B cell (primary cell): ENCODE measurements at regions not wholly inside any gene's neighbourhood (a gene's known extent, or its start where the extent isn't known, plus 50 kb on each side); places are given as distances from the start of the nearest gene placed in this dataset.
"Not testable (repeated sequence)": the region's sequence is repeated elsewhere in the genome, so short reads cannot be mapped to it uniquely, and the experiment has no call there.

Experiments
- ATAC-seq: fragments of 200-7000 bp; cut with Tn5 transposase; one replicate; pipeline ENCODE4 v1.10.0; 2021; ENCODE audit warnings: low read depth, mild to moderate bottlenecking, moderate number of reproducible peaks, moderate library complexity
- CTCF ChIA-PET: fragments of 350-600 bp; sonication (Branson Sonifier 250); formaldehyde crosslinking; loops from one replicate; lab custom pipeline; 2021; ENCODE audit warnings: antibody characterized with exemption, inconsistent platforms; lab: Charles Lee
- POLR2A ChIA-PET: fragments of 350-600 bp; sonication (Branson Sonifier 250); formaldehyde crosslinking; loops from one replicate; lab custom pipeline; 2021; ENCODE audit warnings: antibody characterized with exemption; lab: Charles Lee
- DNase-seq: peaks from one replicate; pipeline ENCODE4 v3.0.0; 2013
- H2AFZ ChIP-seq: 2 replicates; pipeline ENCODE4 v1.6.1; 2012; ENCODE audit warnings: mild to moderate bottlenecking, low read depth, low read length; ENCODE audit not compliant: insufficient read depth, poor library complexity, severe bottlenecking
- H3K27ac ChIP-seq, 2 donors: 1 replicate in 1 of 2; 2 replicates in 1 of 2; pipeline ENCODE4 v1.5.1; 2012 to 2013; ENCODE audit warnings: low read length in 2 of 2, mild to moderate bottlenecking in 2 of 2, moderate library complexity in 1 of 2
- H3K27me3 ChIP-seq, 4 experiments: fragments of 200-600 bp in 1 of 4; sonication (generic) in 1 of 4; replicated peaks in 1 of 4; 1 replicate in 2 of 4; 2 replicates in 2 of 4; pipeline versions ENCODE4 v1.6.1 to v1.7.0; 2013 to 2016; ENCODE audit warnings: low read length in 3 of 4, mild to moderate bottlenecking in 2 of 4, mixed read lengths in 1 of 4, moderate library complexity in 1 of 4; ENCODE audit not compliant: insufficient read depth in 4 of 4, control insufficient read depth in 3 of 4; ENCODE audit errors: control extremely low read depth in 1 of 4
- H3K36me3 ChIP-seq, 2 experiments: replicated peaks in 1 of 2; 1 replicate in 1 of 2; 2 replicates in 1 of 2; pipeline versions ENCODE4 v1.6.1 to v1.7.1; 2013; ENCODE audit warnings: low read length in 1 of 2; ENCODE audit not compliant: insufficient read depth in 2 of 2, control insufficient read depth in 1 of 2; ENCODE audit errors: control extremely low read depth in 1 of 2, extremely low read depth in 1 of 2
- H3K4me1 ChIP-seq, 2 donors: fragments of 200-600 bp in 1 of 2; sonication (generic) in 1 of 2; 1 replicate in 1 of 2; 2 replicates in 1 of 2; pipeline versions ENCODE4 v1.5.1 to v1.6.1; 2013 to 2017; ENCODE audit warnings: low read length in 2 of 2; ENCODE audit not compliant: control insufficient read depth in 2 of 2, insufficient read depth in 2 of 2
- H3K4me2 ChIP-seq: replicated peaks from 2 replicates; pipeline ENCODE3; 2012; ENCODE audit warnings: mild to moderate bottlenecking, low read depth, low read length; ENCODE audit not compliant: poor library complexity, severe bottlenecking
- H3K4me3 ChIP-seq, 5 experiments: fragments of 200-600 bp in 1 of 5; sonication (generic) in 1 of 5; 1 replicate in 3 of 5; 2 replicates in 2 of 5; pipeline versions ENCODE4 v1.5.1 to v1.7.0; 2011 to 2016; ENCODE audit warnings: low read length in 4 of 5, mild to moderate bottlenecking in 4 of 5, low read depth in 2 of 5, control low read depth in 1 of 5, moderate library complexity in 1 of 5; ENCODE audit not compliant: insufficient read depth in 1 of 5; ENCODE audit errors: control extremely low read depth in 1 of 5, extremely low read depth in 1 of 5
- H3K79me2 ChIP-seq: fragments of 200-600 bp; sonication (generic); one replicate; pipeline ENCODE4 v1.6.0; 2016; ENCODE audit warnings: low read length; ENCODE audit not compliant: control insufficient read depth, insufficient read depth
- H3K9ac ChIP-seq: fragments of 200-600 bp; sonication (generic); 2 replicates; pipeline ENCODE4 v1.6.1; 2017; ENCODE audit warnings: mild to moderate bottlenecking, low read length, moderate library complexity
- H3K9me3 ChIP-seq, 3 donors: one replicate each; pipeline versions ENCODE4 v1.6.1 to v1.7.1; 2013; ENCODE audit warnings: low read length in 2 of 3; ENCODE audit not compliant: control insufficient read depth in 2 of 3, insufficient read depth in 1 of 3; ENCODE audit errors: control extremely low read depth in 1 of 3
- H4K20me1 ChIP-seq: 2 replicates; pipeline ENCODE4 v1.6.0; 2012; ENCODE audit warnings: mild to moderate bottlenecking, low read length; ENCODE audit not compliant: insufficient read depth, control insufficient read depth, poor library complexity, severe bottlenecking
- H3K27ac Mint-ChIP-seq: one replicate; pipeline ENCODE4 v1.8.0; 2021; ENCODE audit warnings: mixed read lengths
- H3K27me3 Mint-ChIP-seq: one replicate; pipeline ENCODE4 v1.8.0; 2021; ENCODE audit warnings: mixed read lengths
- H3K4me1 Mint-ChIP-seq: one replicate; pipeline ENCODE4 v1.8.0; 2021; ENCODE audit warnings: mixed read lengths
- H3K4me3 Mint-ChIP-seq: one replicate; pipeline ENCODE4 v1.8.0; 2021; ENCODE audit warnings: mixed read lengths
- H3K9me3 Mint-ChIP-seq: one replicate; pipeline ENCODE4 v1.8.0; 2022; ENCODE audit warnings: mixed read lengths; ENCODE audit not compliant: insufficient read depth
- WGBS: methylation state at CpG from one replicate; pipeline ENCODE4 v1.1.5; 2013; ENCODE audit warnings: missing lambda C conversion rate; ENCODE audit not compliant: insufficient coverage; 5-methylcytosine and 5-hydroxymethylcytosine counted together
- intact Hi-C: fragments of 100-400 bp; cut with micrococcal nuclease; formaldehyde crosslinking; loops from one replicate; pipeline ENCODE4 v1.10.0; 2022

DNA sequence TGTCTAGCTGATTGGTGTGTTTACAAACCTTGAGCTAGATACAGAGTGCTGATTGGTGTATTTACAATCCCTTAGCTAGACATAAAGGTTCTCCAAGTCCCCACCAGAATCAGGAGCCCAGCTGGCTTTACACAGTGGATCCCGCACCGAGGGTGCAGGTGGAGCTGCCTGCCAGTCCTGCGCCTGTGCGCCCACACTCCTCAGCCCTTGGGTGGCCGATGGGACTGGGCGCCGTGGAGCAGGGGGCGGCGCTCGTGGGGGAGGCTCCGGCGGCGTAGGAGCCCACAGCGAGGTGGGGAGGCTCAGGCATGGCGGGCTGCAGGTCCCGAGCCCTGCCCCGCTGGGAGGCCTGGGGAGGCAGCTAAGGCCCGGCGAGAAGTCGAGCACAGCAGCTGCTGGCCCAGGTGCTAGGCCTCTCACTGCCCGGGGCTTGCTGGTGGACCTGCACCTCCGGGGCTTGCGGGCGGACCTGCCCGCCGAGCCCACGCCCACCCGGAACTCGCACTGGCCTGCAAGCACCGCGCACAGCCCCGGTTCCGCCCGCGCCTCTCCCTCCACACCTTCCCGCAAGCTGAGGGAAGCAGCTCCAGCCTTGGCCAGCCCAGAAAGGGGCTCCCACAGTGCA, 51.0 kb upstream of the CDYL start:
- H2AFZ ChIP-seq, H3K36me3 ChIP-seq, H4K20me1 ChIP-seq, intact Hi-C loops, H3K9me3 ChIP-seq, H3K27me3 ChIP-seq, H3K4me2 ChIP-seq, H3K27ac ChIP-seq, H3K4me3 Mint-ChIP-seq, CTCF ChIA-PET, H3K27ac Mint-ChIP-seq, H3K4me3 ChIP-seq, H3K4me1 ChIP-seq, H3K4me1 Mint-ChIP-seq, DNase-seq, H3K79me2 ChIP-seq, H3K9ac ChIP-seq, POLR2A ChIA-PET, ATAC-seq, H3K9me3 Mint-ChIP-seq: not testable (repeated sequence)
- 97% methylated on average over 36 of the region's 36 CpGs for WGBS
- H3K27me3 Mint-ChIP-seq = peaks cover 19% of the 10 kb centered on the region

DNA sequence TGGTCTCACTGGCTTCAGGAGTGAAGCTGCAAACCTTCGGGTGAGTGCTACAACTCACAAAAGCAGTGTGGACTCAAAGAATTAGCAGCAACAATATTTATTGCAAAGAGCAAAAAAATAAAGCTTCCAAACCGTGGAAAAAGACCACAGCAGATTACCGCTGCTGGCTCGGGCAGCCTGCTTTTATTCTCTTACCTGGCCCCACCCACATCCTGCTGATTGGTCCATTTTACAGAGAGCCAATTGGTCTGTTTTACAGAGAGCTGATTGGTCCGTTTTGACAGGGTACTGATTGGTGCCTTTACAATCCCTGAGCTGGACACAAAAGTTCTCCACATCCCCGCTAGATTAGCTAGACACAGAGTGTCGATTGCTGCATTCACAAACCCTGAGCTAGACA, 51.5 kb upstream of the CDYL start:
- H3K9me3 ChIP-seq, H3K4me3 ChIP-seq, DNase-seq, CTCF ChIA-PET, H3K27ac ChIP-seq, intact Hi-C loops, H3K27me3 ChIP-seq, H3K4me1 ChIP-seq, ATAC-seq, H3K27ac Mint-ChIP-seq, H3K4me1 Mint-ChIP-seq, H3K79me2 ChIP-seq, H3K4me3 Mint-ChIP-seq, H3K9ac ChIP-seq, H3K4me2 ChIP-seq, H4K20me1 ChIP-seq, POLR2A ChIA-PET, H3K36me3 ChIP-seq, H2AFZ ChIP-seq, H3K9me3 Mint-ChIP-seq: not testable (repeated sequence)
- peaks cover 19% of the 10 kb centered on the region for H3K27me3 Mint-ChIP-seq
- WGBS = 100% methylated on average over 3 of the region's 7 CpGs
